Breast epithelium (tissue), 4 donors: ENCODE measurements at regions not wholly inside any gene's neighbourhood (a gene's known extent, or its start where the extent isn't known, plus 50 kb on each side); places are given as distances from the start of the nearest gene placed in this dataset.

ENCODE experiments used
- DNase-seq, 2 donors: peaks; one replicate each; pipeline ENCODE4 v3.0.0-alpha.2; 2019; ENCODE audit warnings: low spot score in 2 of 2
- H3K27ac ChIP-seq, 2 donors: fragments of 200-600 bp; sonication (generic) in 1 of 2; one replicate each; pipeline ENCODE4 v1.5.1; 2016 to 2019; ENCODE audit warnings: mild to moderate bottlenecking in 1 of 2
- H3K27me3 ChIP-seq, 2 donors: fragments of 200-600 bp; sonication (generic) in 1 of 2; one replicate each; pipeline versions ENCODE4 v1.5.1 to v1.6.0; 2017 to 2019; ENCODE audit warnings: control low read depth in 1 of 2, mild to moderate bottlenecking in 1 of 2
- H3K36me3 ChIP-seq: fragments of 200-600 bp; one replicate; pipeline ENCODE4 v1.5.1; 2019
- H3K4me1 ChIP-seq, 2 donors: fragments of 200-600 bp; sonication (generic); one replicate each; pipeline ENCODE4 v1.5.1; 2016 to 2019; ENCODE audit warnings: control low read depth in 1 of 2
- H3K4me3 ChIP-seq, 3 donors: fragments of 200-600 bp; sonication (generic); 1 replicate in 2 of 3; 2 replicates in 1 of 3; pipeline ENCODE4 v1.5.1; 2016 to 2019; ENCODE audit warnings: mild to moderate bottlenecking in 3 of 3, moderate library complexity in 2 of 3
- H3K9me3 ChIP-seq, 2 donors: fragments of 200-600 bp; sonication (generic) in 1 of 2; one replicate each; pipeline ENCODE4 v1.5.1; 2016 to 2019; ENCODE audit warnings: control low read depth in 1 of 2
- CTCF ChIP-seq, 3 donors: fragments of 450-650 bp; IDR thresholded peaks; one replicate each; pipeline ENCODE4 v1.5.1; 2016 to 2017; ENCODE audit warnings: antibody characterized with exemption in 3 of 3, mild to moderate bottlenecking in 3 of 3, moderate library complexity in 3 of 3
- POLR2A ChIP-seq: fragments of 450-650 bp; IDR thresholded peaks from one replicate; pipeline ENCODE4 v1.6.1; 2016; ENCODE audit warnings: antibody characterized with exemption, mild to moderate bottlenecking, moderate library complexity
- POLR2AphosphoS5 ChIP-seq, 3 donors: sonication (generic); formaldehyde crosslinking; IDR thresholded peaks; one replicate each; pipeline ENCODE4 v1.6.1; 2017; ENCODE audit warnings: antibody characterized with exemption in 3 of 3
- intact Hi-C: fragments of 100-400 bp; cut with DNase I; formaldehyde crosslinking; loops from one replicate; pipeline ENCODE4 v1.15.1; 2023; ENCODE audit warnings: low total_unique reads

- H3K27ac ChIP-seq: no peak overlapping the region
- intact Hi-C loops: no loop called here
- no peaks in the 10 kb centered on the region for H3K36me3 ChIP-seq
- no peak for DNase-seq
- TF ChIP-seq POLR2A: no peak
- TF ChIP-seq POLR2AphosphoS5 (IDR thresholded peaks at IDR 0.05): no peak
- TF ChIP-seq CTCF (IDR thresholded peaks at IDR 0.05): no peak
- H3K9me3 ChIP-seq: no peaks in the 10 kb centered on the region
- H3K4me3 ChIP-seq: no peak overlapping the region
- H3K27me3 ChIP-seq: no peaks in the 10 kb centered on the region
- H3K4me1 ChIP-seq: no peaks in the 10 kb centered on the region
Observed at GRCh38 chr5:163595932-163596607, 90.7 kb downstream of the MAT2B start.

- no peaks in the 10 kb centered on the region for H3K36me3 ChIP-seq
- no peak overlapping the region for H3K27ac ChIP-seq
- H3K9me3 ChIP-seq: no peaks in the 10 kb centered on the region
- intact Hi-C loops: no loop called here
- no peak for TF ChIP-seq CTCF (IDR thresholded peaks at IDR 0.05)
- TF ChIP-seq POLR2AphosphoS5 (IDR thresholded peaks at IDR 0.05): no peak
- no peak for TF ChIP-seq POLR2A
- no peak for DNase-seq
- no peaks in the 10 kb centered on the region for H3K4me1 ChIP-seq
- H3K4me3 ChIP-seq: no peak overlapping the region
- peaks cover 0 to 2% of the 10 kb centered on the region in 2 donors for H3K27me3 ChIP-seq
Observed at GRCh38 chr5:163596608-163597315, 91.3 kb downstream of the MAT2B start.

GRCh38 chr5:163604013-163604412 lies 98.6 kb downstream of the MAT2B start:
- Histone ChIP-seq H3K9me3 (no peaks in the 10 kb centered on the region), H3K36me3 (no peaks in the 10 kb centered on the region), H3K4me3 (no peak overlapping the region), H3K27me3 (peaks cover 0 to 2% of the 10 kb centered on the region in 2 donors), H3K4me1 (no peaks in the 10 kb centered on the region), H3K27ac (no peak overlapping the region)
- no peak for DNase-seq
- intact Hi-C loops: no loop called here
- no peak for TF ChIP-seq POLR2AphosphoS5 (IDR thresholded peaks at IDR 0.05)
- TF ChIP-seq CTCF (IDR thresholded peaks at IDR 0.05): no peak
- TF ChIP-seq POLR2A: no peak

- Histone ChIP-seq H3K27me3 (no peaks in the 10 kb centered on the region), H3K27ac (no peak overlapping the region), H3K4me1 (no peaks in the 10 kb centered on the region), H3K4me3 (no peak overlapping the region), H3K36me3 (no peaks in the 10 kb centered on the region), H3K9me3 (no peaks in the 10 kb centered on the region)
- DNase-seq: no peak
- intact Hi-C loops: no loop called here
- TF ChIP-seq POLR2A: no peak
- TF ChIP-seq POLR2AphosphoS5 (IDR thresholded peaks at IDR 0.05): no peak
- TF ChIP-seq CTCF (IDR thresholded peaks at IDR 0.05): no peak
Observed at GRCh38 chr5:163607256-163607655, 101.8 kb downstream of the MAT2B start.

GRCh38 chr5:163608621-163609020 lies 103.2 kb downstream of the MAT2B start:
- TF ChIP-seq POLR2AphosphoS5 (IDR thresholded peaks at IDR 0.05) (no peak), POLR2A (no peak), CTCF (IDR thresholded peaks at IDR 0.05) (no peak)
- Histone ChIP-seq H3K27me3 (no peaks in the 10 kb centered on the region), H3K36me3 (no peaks in the 10 kb centered on the region), H3K4me1 (no peaks in the 10 kb centered on the region), H3K4me3 (no peak overlapping the region), H3K27ac (no peak overlapping the region), H3K9me3 (no peaks in the 10 kb centered on the region)
- no peak for DNase-seq
- intact Hi-C loops: no loop called here
